ENCODE measurements at regions not wholly inside any gene's neighbourhood (a gene's known extent, or its start where the extent isn't known, plus 50 kb on each side); places are given as distances from the start of the nearest gene placed in this dataset.

GRCh38 chr2:58638256-58638805 is 397.2 kb upstream of the FANCL start:
- ATAC-seq (no peak), DNase-seq (no peak)
- intact Hi-C loops (cut with DNase I) = no loop called here
- no peak overlapping the region for H3K27ac ChIP-seq
- H3K4me1 ChIP-seq = no peaks in the 10 kb centered on the region
- H3K4me3 ChIP-seq = no peak overlapping the region
- no peaks in the 10 kb centered on the region for H3K9me3 ChIP-seq
- no peaks in the 10 kb centered on the region for H3K36me3 ChIP-seq
- TF ChIP-seq CTCF (IDR thresholded peaks at IDR 0.05) = no peak
- no peaks in the 10 kb centered on the region for H3K27me3 ChIP-seq (ENCODE audit: low read depth)

GRCh38 chr2:58636872-58637271 is 395.7 kb upstream of the FANCL start:
- Histone ChIP-seq H3K9me3 (no peaks in the 10 kb centered on the region), H3K27ac (no peak overlapping the region), H3K36me3 (no peaks in the 10 kb centered on the region), H3K4me1 (no peaks in the 10 kb centered on the region), H3K27me3 (ENCODE audit: low read depth) (no peaks in the 10 kb centered on the region), H3K4me3 (no peak overlapping the region)
- DNase-seq (no peak), ATAC-seq (no peak)
- no peak for TF ChIP-seq CTCF (IDR thresholded peaks at IDR 0.05)
- intact Hi-C loops (cut with DNase I) = no loop called here

- DNase-seq (no peak), ATAC-seq (no peak)
- Histone ChIP-seq H3K27ac (no peak overlapping the region), H3K9me3 (no peaks in the 10 kb centered on the region), H3K4me1 (no peaks in the 10 kb centered on the region), H3K4me3 (no peak overlapping the region), H3K27me3 (ENCODE audit: low read depth) (no peaks in the 10 kb centered on the region), H3K36me3 (no peaks in the 10 kb centered on the region)
- intact Hi-C loops (cut with DNase I) = no loop called here
- TF ChIP-seq CTCF (IDR thresholded peaks at IDR 0.05) = no peak
Measured at GRCh38 chr2:58635801-58636375, 394.8 kb upstream of the FANCL start.

GRCh38 chr2:58634653-58635370 is 393.7 kb upstream of the FANCL start:
- H3K4me3 ChIP-seq = no peak overlapping the region
- DNase-seq = no peak
- intact Hi-C loops (cut with DNase I) = no loop called here

More at GRCh38 chr2:58634653-58635370, 393.7 kb upstream of the FANCL start:
- Histone ChIP-seq H3K27me3 (ENCODE audit: low read depth) (no peaks in the 10 kb centered on the region), H3K36me3 (no peaks in the 10 kb centered on the region), H3K4me1 (no peaks in the 10 kb centered on the region), H3K9me3 (no peaks in the 10 kb centered on the region), H3K27ac (no peak overlapping the region)
- ATAC-seq = no peak
- TF ChIP-seq CTCF (IDR thresholded peaks at IDR 0.05) = no peak
